ENCODE measurements at regions not wholly inside any gene's neighbourhood (a gene's known extent, or its start where the extent isn't known, plus 50 kb on each side); places are given as distances from the start of the nearest gene placed in this dataset.

GRCh38 chr5:83001796-83002381 lies 75.3 kb downstream of the TMEM167A start:
- H3K4me1 Mint-ChIP-seq (ENCODE audit: unreplicated experiment), result peaks cover 37% of the 10 kb centered on the region
- no peaks in the 10 kb centered on the region for H3K36me3 Mint-ChIP-seq
- DNase-seq (ENCODE audit: extremely low spot score, unreplicated experiment), result no peak
- no peaks in the 10 kb centered on the region for H3K9me3 Mint-ChIP-seq
- no peak overlapping the region for H3K4me3 Mint-ChIP-seq
- peaks cover 4% of the 10 kb centered on the region for H3K27me3 Mint-ChIP-seq
- H3K27ac Mint-ChIP-seq, result no peak overlapping the region
- TF ChIP-seq, protein P1, sequence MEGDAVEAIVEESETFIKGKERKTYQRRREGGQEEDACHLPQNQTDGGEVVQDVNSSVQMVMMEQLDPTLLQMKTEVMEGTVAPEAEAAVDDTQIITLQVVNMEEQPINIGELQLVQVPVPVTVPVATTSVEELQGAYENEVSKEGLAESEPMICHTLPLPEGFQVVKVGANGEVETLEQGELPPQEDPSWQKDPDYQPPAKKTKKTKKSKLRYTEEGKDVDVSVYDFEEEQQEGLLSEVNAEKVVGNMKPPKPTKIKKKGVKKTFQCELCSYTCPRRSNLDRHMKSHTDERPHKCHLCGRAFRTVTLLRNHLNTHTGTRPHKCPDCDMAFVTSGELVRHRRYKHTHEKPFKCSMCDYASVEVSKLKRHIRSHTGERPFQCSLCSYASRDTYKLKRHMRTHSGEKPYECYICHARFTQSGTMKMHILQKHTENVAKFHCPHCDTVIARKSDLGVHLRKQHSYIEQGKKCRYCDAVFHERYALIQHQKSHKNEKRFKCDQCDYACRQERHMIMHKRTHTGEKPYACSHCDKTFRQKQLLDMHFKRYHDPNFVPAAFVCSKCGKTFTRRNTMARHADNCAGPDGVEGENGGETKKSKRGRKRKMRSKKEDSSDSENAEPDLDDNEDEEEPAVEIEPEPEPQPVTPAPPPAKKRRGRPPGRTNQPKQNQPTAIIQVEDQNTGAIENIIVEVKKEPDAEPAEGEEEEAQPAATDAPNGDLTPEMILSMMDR (conservative IDR thresholded peaks at IDR 0.05), result no peak

DNA sequence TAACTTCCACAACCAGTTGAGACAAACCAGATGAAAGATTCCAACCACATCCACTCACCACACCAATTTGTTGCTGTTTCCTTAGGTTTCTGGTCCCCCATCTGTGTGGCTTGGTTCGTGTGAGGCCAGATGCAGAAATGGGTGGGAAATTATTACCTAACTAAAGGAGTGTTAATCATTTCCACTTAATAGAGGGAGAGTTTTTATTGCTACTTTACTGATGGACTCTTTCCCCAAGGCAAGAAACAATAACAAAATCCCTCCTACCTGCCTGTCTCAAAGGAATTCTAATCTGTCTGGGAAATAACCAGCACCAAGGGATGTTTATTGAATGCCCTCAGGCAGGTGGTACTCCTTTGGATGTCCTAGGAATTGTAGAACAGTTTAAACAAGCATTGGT lies 76.3 kb downstream of the TMEM167A start:
- Mint-ChIP-seq H3K27me3 (peaks cover 4% of the 10 kb centered on the region), H3K4me3 (no peak overlapping the region), H3K36me3 (no peaks in the 10 kb centered on the region), H3K4me1 (ENCODE audit: unreplicated experiment) (peaks cover 33% of the 10 kb centered on the region), H3K27ac (no peak overlapping the region), H3K9me3 (no peaks in the 10 kb centered on the region)
- TF ChIP-seq, protein P1 (conservative IDR thresholded peaks at IDR 0.05), result no peak
- DNase-seq (ENCODE audit: extremely low spot score, unreplicated experiment), result no peak

GRCh38 chr5:83000428-83000827 lies 76.8 kb downstream of the TMEM167A start:
- TF ChIP-seq, protein P1 (conservative IDR thresholded peaks at IDR 0.05), result no peak
- Mint-ChIP-seq H3K27ac (no peak overlapping the region), H3K9me3 (no peaks in the 10 kb centered on the region), H3K4me3 (no peak overlapping the region), H3K4me1 (ENCODE audit: unreplicated experiment) (peaks cover 33% of the 10 kb centered on the region), H3K27me3 (peaks cover 2% of the 10 kb centered on the region), H3K36me3 (no peaks in the 10 kb centered on the region)
- no peak for DNase-seq (ENCODE audit: extremely low spot score, unreplicated experiment)

DNA sequence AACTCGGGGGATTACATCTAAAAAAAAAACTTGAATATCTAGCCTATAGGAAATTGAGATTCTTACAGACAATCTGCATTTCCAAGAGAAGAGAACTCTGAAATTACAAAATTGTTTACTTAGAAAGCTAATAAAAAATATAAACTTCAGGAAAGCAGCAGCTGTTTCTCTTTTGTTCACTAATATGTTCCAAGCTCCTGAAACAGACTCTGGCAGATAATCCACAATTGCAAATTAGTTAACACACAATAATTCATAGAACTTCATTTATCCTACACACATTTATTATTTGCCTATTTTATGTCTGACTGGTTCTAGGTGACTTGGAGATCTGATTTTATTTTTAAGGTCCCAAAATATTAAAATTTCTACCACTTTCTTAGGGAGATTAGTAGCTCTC lies 83.8 kb downstream of the TMEM167A start:
- Mint-ChIP-seq H3K27ac (no peak overlapping the region), H3K36me3 (peaks cover 4% of the 10 kb centered on the region), H3K9me3 (peaks cover 13% of the 10 kb centered on the region), H3K4me3 (no peak overlapping the region), H3K4me1 (ENCODE audit: unreplicated experiment) (peaks cover 6% of the 10 kb centered on the region), H3K27me3 (peaks cover 14% of the 10 kb centered on the region)
- DNase-seq (ENCODE audit: extremely low spot score, unreplicated experiment), result no peak
- TF ChIP-seq, protein P1 (conservative IDR thresholded peaks at IDR 0.05), result no peak

GRCh38 chr5:82992646-82993045 lies 84.5 kb downstream of the TMEM167A start:
- peaks cover 13% of the 10 kb centered on the region for H3K9me3 Mint-ChIP-seq
- no peak overlapping the region for H3K4me3 Mint-ChIP-seq
- no peak overlapping the region for H3K27ac Mint-ChIP-seq
- peaks cover 16% of the 10 kb centered on the region for H3K27me3 Mint-ChIP-seq
- TF ChIP-seq, protein P1 (conservative IDR thresholded peaks at IDR 0.05), result no peak
- peaks cover 6% of the 10 kb centered on the region for H3K4me1 Mint-ChIP-seq (ENCODE audit: unreplicated experiment)
- no peak for DNase-seq (ENCODE audit: extremely low spot score, unreplicated experiment)
- H3K36me3 Mint-ChIP-seq, result peaks cover 5% of the 10 kb centered on the region

All from type B pancreatic cell (in vitro differentiated cells).